IMR-90 (cell line): ENCODE measurements at regions not wholly inside any gene's neighbourhood (a gene's known extent, or its start where the extent isn't known, plus 50 kb on each side); places are given as distances from the start of the nearest gene placed in this dataset.

Source experiments
- ATAC-seq: fragments of 200-7000 bp; cut with Tn5 transposase; 2 replicates; pipeline ENCODE4 v1.9.1; 2020; ENCODE audit warnings: low read depth, mild to moderate bottlenecking, moderate library complexity
- BruUV-seq: library from RNA; stranded (reverse); fragments of 400-500 nt; replicated peaks from 2 replicates; lab custom pipeline; 2021; lab: Mats Ljungman, UMichigan
- CTCF ChIA-PET: fragments of 300-600 bp; formaldehyde crosslinking; extraction: SDS; loops from one replicate; lab custom pipeline; 2021; ENCODE audit warnings: antibody characterized with exemption; lab: Yijun Ruan, JAX
- POLR2A ChIA-PET: fragments of 300-600 bp; sonication (Branson Sonifier 250); formaldehyde crosslinking; loops from one replicate; lab custom pipeline; 2022; ENCODE audit warnings: antibody characterized with exemption; ENCODE audit not compliant: unreplicated experiment; lab: Charles Lee
- DNase-seq: peaks from one replicate; pipeline ENCODE4 v3.0.0; 2013
- H2AFZ ChIP-seq: replicated peaks from 2 replicates; pipeline ENCODE3; 2013; ENCODE audit warnings: low read length, mild to moderate bottlenecking; ENCODE audit not compliant: poor library complexity
- H2AK5ac ChIP-seq: 2 replicates; pipeline ENCODE4 v1.6.1; 2013; ENCODE audit warnings: low read depth, low read length, inconsistent platforms
- H2AK9ac ChIP-seq: replicated peaks from 2 replicates; pipeline ENCODE3; 2013; ENCODE audit warnings: mild to moderate bottlenecking, low read depth, low read length, moderate library complexity; ENCODE audit not compliant: poor library complexity
- H2BK120ac ChIP-seq: 2 replicates; pipeline ENCODE4 v1.6.1; 2013; ENCODE audit warnings: low read depth, low read length, inconsistent platforms
- H2BK15ac ChIP-seq: 3 replicates; pipeline ENCODE4 v1.6.1; 2013; ENCODE audit warnings: low read depth, low read length, inconsistent platforms
- H2BK20ac ChIP-seq: 2 replicates; pipeline ENCODE4 v1.6.1; 2013; ENCODE audit warnings: low read depth, mild to moderate bottlenecking, inconsistent platforms, low read length, moderate library complexity
- H2BK5ac ChIP-seq: 2 replicates; pipeline ENCODE4 v1.6.1; 2013; ENCODE audit warnings: mild to moderate bottlenecking, low read depth, low read length, inconsistent platforms; ENCODE audit not compliant: poor library complexity, severe bottlenecking
- H3K14ac ChIP-seq: replicated peaks from 2 replicates; pipeline ENCODE4 v1.6.1; 2013; ENCODE audit warnings: low read depth, low read length, inconsistent platforms
- H3K18ac ChIP-seq: 2 replicates; pipeline ENCODE4 v1.6.1; 2013; ENCODE audit warnings: low read depth, low read length, control low read depth
- H3K23ac ChIP-seq: 2 replicates; pipeline ENCODE4 v1.6.1; 2013; ENCODE audit warnings: low read depth, low read length, inconsistent platforms
- H3K27ac ChIP-seq: 2 replicates; pipeline ENCODE4 v1.5.1; 2013; ENCODE audit warnings: mild to moderate bottlenecking, control low read depth, low read length; ENCODE audit not compliant: insufficient read depth
- H3K27me3 ChIP-seq: 2 replicates; pipeline ENCODE4 v1.6.1; 2013; ENCODE audit warnings: low read length; ENCODE audit not compliant: control insufficient read depth, insufficient read depth
- H3K36me3 ChIP-seq: 2 replicates; pipeline ENCODE4 v1.6.1; 2013; ENCODE audit warnings: low read length, mixed read lengths; ENCODE audit not compliant: control insufficient read depth, insufficient read depth
- H3K4ac ChIP-seq: 2 replicates; pipeline ENCODE4 v1.6.1; 2013; ENCODE audit warnings: low read depth, low read length, inconsistent platforms
- H3K4me1 ChIP-seq: 2 replicates; pipeline ENCODE4 v1.6.1; 2013; ENCODE audit warnings: low read length, mixed read lengths; ENCODE audit not compliant: control insufficient read depth, insufficient read depth
- H3K4me2 ChIP-seq: 2 replicates; pipeline ENCODE4 v1.6.1; 2013; ENCODE audit warnings: low read depth, mild to moderate bottlenecking, control low read depth, low read length, moderate library complexity
- H3K4me3 ChIP-seq: 2 replicates; pipeline ENCODE4 v1.5.1; 2013; ENCODE audit warnings: low read depth, mild to moderate bottlenecking, control low read depth, low read length, moderate library complexity; ENCODE audit not compliant: insufficient read depth
- H3K56ac ChIP-seq: 2 replicates; pipeline ENCODE4 v1.6.1; 2013; ENCODE audit warnings: low read length, inconsistent platforms; ENCODE audit not compliant: insufficient read depth; ENCODE audit errors: extremely low read depth
- H3K79me1 ChIP-seq, 2 experiments: 2 replicates each; pipeline ENCODE4 v1.6.1; 2013; ENCODE audit warnings: low read length in 2 of 2, inconsistent platforms in 1 of 2, low read depth in 1 of 2
- H3K9ac ChIP-seq: 2 replicates; pipeline ENCODE4 v1.6.1; 2013; ENCODE audit warnings: low read depth, low read length, control low read depth
- H3K9me1 ChIP-seq: 2 replicates; pipeline ENCODE4 v1.6.1; 2013; ENCODE audit warnings: low read length, inconsistent platforms; ENCODE audit not compliant: insufficient read depth
- H3K9me3 ChIP-seq: 2 replicates; pipeline ENCODE4 v1.6.1; 2013; ENCODE audit warnings: low read length; ENCODE audit not compliant: control insufficient read depth, insufficient read depth
- H4K20me1 ChIP-seq: 2 replicates; pipeline ENCODE4 v1.6.1; 2013; ENCODE audit warnings: low read length, inconsistent platforms; ENCODE audit not compliant: insufficient read depth
- H4K5ac ChIP-seq: 2 replicates; pipeline ENCODE4 v1.6.1; 2013; ENCODE audit warnings: mild to moderate bottlenecking, low read depth, low read length, control low read depth
- H4K8ac ChIP-seq, 2 experiments: 2 replicates each; pipeline ENCODE4 v1.6.1; 2013; ENCODE audit warnings: low read depth in 2 of 2, low read length in 2 of 2, control low read depth in 1 of 2, inconsistent platforms in 1 of 2
- H4K91ac ChIP-seq: 2 replicates; pipeline ENCODE4 v1.6.1; 2013; ENCODE audit warnings: low read depth, low read length, inconsistent platforms; ENCODE audit not compliant: insufficient read depth
- BHLHE40 ChIP-seq: fragments of 150-350 bp; IDR thresholded peaks from 2 replicates; pipeline ENCODE4 v1.6.1; 2016; ENCODE audit warnings: mild to moderate bottlenecking, low read depth, low read length
- CEBPB ChIP-seq: IDR thresholded peaks from 2 replicates; pipeline ENCODE4 v1.6.1; 2012; ENCODE audit warnings: low read depth, low read length, improper control_type of control experiment
- CHD1 ChIP-seq: IDR thresholded peaks from 2 replicates; pipeline ENCODE4 v1.6.1; 2012; ENCODE audit warnings: low read depth, low read length, improper control_type of control experiment
- CTCF ChIP-seq: conservative IDR thresholded peaks from 2 replicates; pipeline ENCODE4 v1.5.1; 2012; ENCODE audit warnings: mild to moderate bottlenecking, low read depth, low read length, improper control_type of control experiment
- ELK1 ChIP-seq: fragments of 150-350 bp; IDR thresholded peaks from 2 replicates; pipeline ENCODE4 v1.6.1; 2016; ENCODE audit warnings: low read depth, mild to moderate bottlenecking, low read length, moderate library complexity, borderline replicate concordance
- FOS ChIP-seq: fragments of 150-350 bp; IDR thresholded peaks from 2 replicates; pipeline ENCODE4 v1.6.1; 2016; ENCODE audit warnings: low read depth, low read length
- MAFK ChIP-seq: IDR thresholded peaks from 2 replicates; pipeline ENCODE4 v1.6.1; 2012; ENCODE audit warnings: low read depth, low read length, improper control_type of control experiment
- MAZ ChIP-seq: IDR thresholded peaks from 2 replicates; pipeline ENCODE4 v1.6.1; 2012; ENCODE audit warnings: low read depth, mild to moderate bottlenecking, low read length, improper control_type of control experiment, moderate library complexity, borderline replicate concordance
- MXI1 ChIP-seq: IDR thresholded peaks from 2 replicates; pipeline ENCODE4 v1.6.1; 2012; ENCODE audit warnings: low read depth, mild to moderate bottlenecking, low read length, moderate library complexity, borderline replicate concordance
- NFE2L2 ChIP-seq: fragments of 150-350 bp; IDR thresholded peaks from 2 replicates; pipeline ENCODE4 v1.6.1; 2016; ENCODE audit warnings: low read depth, mild to moderate bottlenecking, low read length
- POLR2A ChIP-seq: IDR thresholded peaks from 2 replicates; pipeline ENCODE4 v1.6.1; 2012; ENCODE audit warnings: mild to moderate bottlenecking, low read depth, low read length
- RCOR1 ChIP-seq: IDR thresholded peaks from 2 replicates; pipeline ENCODE4 v1.6.1; 2012; ENCODE audit warnings: mild to moderate bottlenecking, low read length, improper control_type of control experiment; ENCODE audit not compliant: insufficient replicate concordance
- RFX5 ChIP-seq: IDR thresholded peaks from 2 replicates; pipeline ENCODE4 v1.8.0; 2012; ENCODE audit warnings: low read depth, mild to moderate bottlenecking, low read length, moderate library complexity
- USF2 ChIP-seq: fragments of 150-350 bp; IDR thresholded peaks from 2 replicates; pipeline ENCODE4 v1.6.1; 2017; ENCODE audit warnings: mild to moderate bottlenecking, antibody characterized with exemption, low read length, low read depth
- WGBS, 2 experiments: methylation state at CpG; one replicate each; pipeline versions ENCODE4 v1.1.5 to v1.1.7; 2013; ENCODE audit warnings: missing lambda C conversion rate in 2 of 2; ENCODE audit not compliant: insufficient read length in 1 of 2; ENCODE audit errors: extremely low coverage in 2 of 2; 5-methylcytosine and 5-hydroxymethylcytosine counted together
- dilution Hi-C: fragments of 300-500 bp; cut with HindIII; formaldehyde crosslinking; loops from one replicate; pipeline ENCODE4 v1.14.3; 2018; ENCODE audit warnings: low sequenced_read_pairs; ENCODE audit not compliant: unreplicated experiment
- in situ Hi-C: fragments of 300-500 bp; cut with MboI; formaldehyde crosslinking; loops from 3 replicates; pipeline ENCODE4 v1.14.3; 2019; ENCODE audit warnings: low sequenced_read_pairs, inconsistent platforms, mixed read lengths
- intact Hi-C: fragments of 100-400 bp; cut with micrococcal nuclease; formaldehyde crosslinking; loops from 2 replicates; pipeline ENCODE4 v1.10.0; 2022

- no peak overlapping the region for H2BK5ac ChIP-seq
- H2AK9ac ChIP-seq: no peak overlapping the region
- H4K8ac ChIP-seq: no peak overlapping the region
- H2AFZ ChIP-seq: no peak overlapping the region
- no peaks in the 10 kb centered on the region for H3K36me3 ChIP-seq
- no peak overlapping the region for H3K56ac ChIP-seq
- WGBS, 2 experiments: 80% methylated on average over 1 of the region's 11 CpGs; no CpG with 5 or more reads in 1 of the 2 experiments
- POLR2A ChIA-PET: no interaction called here
- H4K91ac ChIP-seq: no peak overlapping the region
- H3K4me3 ChIP-seq: no peak overlapping the region
- H3K4me2 ChIP-seq: no peak overlapping the region
- no peak overlapping the region for H3K4ac ChIP-seq
- peaks cover 3% of the 10 kb centered on the region; the same call in 1 of the 2 replicates for H3K4me1 ChIP-seq
- H3K79me1 ChIP-seq: no peaks in the 10 kb centered on the region
- H2BK20ac ChIP-seq: peak overlapping the region; percentile 28; the same call in 1 of the 2 replicates
- BruUV-seq: no TSS peak
- intact Hi-C loops: no loop called here
- peaks cover 2% of the 10 kb centered on the region; the same call in 1 of the 2 replicates for H3K27me3 ChIP-seq
- no peak overlapping the region for H3K27ac ChIP-seq
- H4K20me1 ChIP-seq: no peaks in the 10 kb centered on the region
- dilution Hi-C loops: no loop called here
- no peak overlapping the region for H3K14ac ChIP-seq
- no peak overlapping the region for H2BK120ac ChIP-seq
- in situ Hi-C loops: no loop called here
- CTCF ChIA-PET: interaction anchor here (0.8 kb wide), 1 partner anchor 23 kb away, joined by 4 read pairs; no protein-coding TSS in a partner anchor
- no peaks in the 10 kb centered on the region for H3K9me1 ChIP-seq
- no peaks in the 10 kb centered on the region for H3K9me3 ChIP-seq
- no peak overlapping the region for H3K23ac ChIP-seq
- H3K18ac ChIP-seq: no peak overlapping the region
- ATAC-seq: no peak
- H2AK5ac ChIP-seq: no peak overlapping the region
- no peak overlapping the region for H2BK15ac ChIP-seq
- no peak overlapping the region for H3K9ac ChIP-seq
- H4K5ac ChIP-seq: no peak overlapping the region
- no peak for DNase-seq
- TF ChIP-seq USF2 (no peak), MAFK (no peak), RCOR1 (no peak), POLR2A (no peak), FOS (no peak), RFX5 (no peak), CHD1 (no peak), CTCF (no peak), MXI1 (no peak), MAZ (no peak), BHLHE40 (no peak), NFE2L2 (no peak), CEBPB (no peak), ELK1 (no peak)
Measured at GRCh38 chr6:87794922-87795885, 93.2 kb upstream of the AKIRIN2 start.
